Retinal pigment epithelial cell (primary cell): ENCODE measurements at regions not wholly inside any gene's neighbourhood (a gene's known extent, or its start where the extent isn't known, plus 50 kb on each side); places are given as distances from the start of the nearest gene placed in this dataset.
"Not testable (repeated sequence)": the region's sequence is repeated elsewhere in the genome, so short reads cannot be mapped to it uniquely, and the experiment has no call there.

Experiments
- DNase-seq: peaks from one replicate; pipeline ENCODE4 v3.0.0-alpha.2; 2010; ENCODE audit warnings: low read depth
- H3K4me3 ChIP-seq: 2 replicates; pipeline ENCODE4 v1.5.1; 2011; ENCODE audit warnings: mild to moderate bottlenecking, low read length, control low read depth, moderate library complexity
- CTCF ChIP-seq: conservative IDR thresholded peaks from 2 replicates; pipeline ENCODE4 v1.5.1; 2011; ENCODE audit warnings: low read depth, low read length, control low read depth, inconsistent platforms

DNA sequence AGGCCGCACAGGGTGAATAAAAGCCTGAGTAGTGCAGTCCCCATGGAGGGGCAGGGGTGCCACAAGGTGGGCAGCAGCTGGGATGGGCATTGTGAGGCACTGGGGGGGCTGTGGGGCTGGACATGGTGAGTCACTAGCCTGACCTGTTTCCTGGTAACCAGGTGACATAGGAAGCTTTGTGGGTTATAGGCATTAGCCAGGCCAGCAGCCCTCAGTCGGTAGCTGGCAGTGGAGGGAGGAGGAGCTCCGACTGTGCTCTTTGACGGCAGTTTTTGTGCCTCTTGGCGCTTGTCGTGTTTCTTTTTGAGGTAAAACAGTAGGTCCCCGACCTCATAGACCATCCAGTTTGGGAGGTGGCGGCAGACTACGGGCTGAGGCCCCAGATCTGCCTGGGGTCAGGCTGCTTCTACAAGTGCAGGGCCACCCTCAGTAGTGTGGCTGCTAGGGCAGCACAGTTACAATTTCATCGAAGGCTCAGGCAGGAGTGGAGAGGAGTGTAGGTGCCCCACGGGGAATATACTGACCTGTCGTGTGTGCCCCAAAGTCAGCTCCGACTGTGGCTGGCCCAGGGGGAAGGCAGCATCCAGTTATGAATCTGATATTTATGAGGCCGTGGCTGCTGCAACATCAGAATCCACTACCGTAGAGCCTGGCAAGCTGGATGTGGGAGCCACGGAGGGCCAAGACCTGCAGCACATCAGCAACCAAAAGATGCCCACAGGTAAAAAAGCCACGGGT, 107.7 kb downstream of the CRYBB2 start:
- no peak overlapping the region for H3K4me3 ChIP-seq
- no peak for DNase-seq
- TF ChIP-seq CTCF = no peak

DNA sequence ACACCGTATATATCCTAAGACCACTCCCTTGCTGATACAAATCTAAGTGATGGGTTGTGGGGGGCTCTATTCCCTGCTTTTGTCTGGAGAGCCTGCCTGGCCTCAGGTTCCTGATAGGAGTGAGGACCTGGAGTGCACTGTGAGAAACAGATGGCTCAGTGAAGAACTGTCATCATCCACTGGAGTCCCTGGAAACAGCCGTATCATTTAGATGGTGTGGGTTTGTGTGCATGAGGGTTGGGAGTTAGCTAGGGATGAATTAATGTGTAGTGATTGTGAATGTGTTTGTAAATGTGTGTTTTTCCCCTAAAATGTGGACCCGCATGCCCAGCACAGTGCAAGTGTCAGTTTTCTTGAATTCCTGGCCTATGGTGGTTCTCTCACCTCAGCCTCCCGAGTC, 111.6 kb downstream of the CRYBB2 start:
- no peak for TF ChIP-seq CTCF
- no peak for DNase-seq
- no peak overlapping the region for H3K4me3 ChIP-seq

DNA sequence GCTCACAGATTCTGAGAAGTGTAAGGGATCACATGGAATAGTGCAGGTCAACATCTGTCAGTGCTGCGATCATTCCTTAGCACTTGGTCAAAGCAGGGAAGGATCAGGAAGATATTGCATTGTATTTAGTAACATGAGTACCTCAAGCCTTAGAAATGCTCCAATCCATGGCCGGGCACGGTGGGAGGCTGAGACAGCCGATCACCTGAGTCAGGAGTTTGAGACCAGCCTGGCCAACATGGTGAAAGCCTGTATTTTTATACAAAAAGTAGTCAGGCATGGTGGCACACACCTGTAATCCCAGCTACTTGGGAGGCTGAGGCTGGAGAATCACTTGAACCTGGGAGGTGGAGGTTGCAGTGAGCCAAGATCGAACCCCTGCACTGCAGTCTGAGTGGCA, 112.5 kb downstream of the CRYBB2 start:
- DNase-seq, H3K4me3 ChIP-seq: not testable (repeated sequence)

DNA sequence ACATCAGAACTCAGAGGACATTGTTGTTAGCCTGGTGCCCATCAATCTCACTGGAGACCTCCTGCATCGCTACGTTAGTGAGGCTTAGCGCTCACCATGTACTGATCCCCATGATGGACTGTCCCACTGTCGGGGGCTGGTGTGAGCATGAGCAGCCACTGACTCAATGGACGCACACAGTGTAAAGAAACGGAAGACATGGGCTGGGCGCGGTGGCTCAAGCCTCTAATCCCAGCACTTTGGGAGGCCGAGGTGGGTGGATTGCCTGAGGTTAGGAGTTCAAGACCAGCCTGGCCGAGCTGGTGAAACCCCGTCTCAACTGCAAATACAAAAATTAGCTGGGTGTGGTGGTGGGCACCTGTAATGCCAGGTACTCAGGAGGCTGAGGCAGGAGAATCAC, 112.9 kb downstream of the CRYBB2 start:
- DNase-seq = no peak
- TF ChIP-seq CTCF = no peak
- no peak overlapping the region for H3K4me3 ChIP-seq

- DNase-seq = no peak
- TF ChIP-seq CTCF = peak; percentile 44
- H3K4me3 ChIP-seq = no peak overlapping the region
These were observed 114.7 kb downstream of the CRYBB2 start for GRCh38 chr22:25334162-25334490.

DNA sequence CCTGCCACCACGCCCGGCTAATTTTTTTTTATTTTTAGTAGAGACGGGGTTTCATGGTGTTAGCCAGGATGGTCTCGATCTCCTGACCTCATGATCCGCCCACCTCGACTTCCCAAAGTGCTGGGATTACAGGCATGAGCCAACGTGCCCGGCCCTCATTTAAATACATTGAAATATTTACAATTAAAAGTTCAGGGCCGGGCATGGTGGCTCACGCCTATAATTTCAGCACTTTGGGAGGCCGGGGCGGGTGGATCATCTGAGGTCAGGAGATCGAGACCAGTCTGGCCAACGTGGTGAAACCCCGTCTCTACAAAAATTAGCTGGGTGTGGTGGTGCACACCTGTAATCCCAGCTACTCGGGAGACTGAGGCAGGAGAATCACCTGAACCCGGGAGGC, 115.2 kb downstream of the CRYBB2 start:
- not testable (repeated sequence) for H3K4me3 ChIP-seq, DNase-seq

DNA sequence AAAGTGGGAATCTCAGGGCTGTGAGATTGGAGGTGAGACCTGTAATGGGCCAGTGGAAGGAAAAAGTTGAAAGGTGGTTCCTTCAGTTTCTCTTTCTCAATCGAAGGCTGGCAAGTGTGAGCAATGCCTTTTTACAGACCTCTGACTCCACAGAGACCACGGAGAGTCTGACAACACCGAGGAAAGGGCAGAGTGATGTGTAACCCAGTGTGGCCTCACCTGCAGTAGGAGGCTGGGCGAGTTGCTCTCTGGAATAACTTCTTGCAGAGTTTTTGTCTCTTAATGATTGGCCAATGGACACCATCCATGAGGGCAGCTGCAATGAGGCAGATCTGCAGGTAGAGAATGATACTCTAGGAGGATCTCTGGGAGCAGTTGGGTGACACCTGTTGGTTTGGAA, 115.8 kb downstream of the CRYBB2 start:
- not testable (repeated sequence) for H3K4me3 ChIP-seq, DNase-seq

DNA sequence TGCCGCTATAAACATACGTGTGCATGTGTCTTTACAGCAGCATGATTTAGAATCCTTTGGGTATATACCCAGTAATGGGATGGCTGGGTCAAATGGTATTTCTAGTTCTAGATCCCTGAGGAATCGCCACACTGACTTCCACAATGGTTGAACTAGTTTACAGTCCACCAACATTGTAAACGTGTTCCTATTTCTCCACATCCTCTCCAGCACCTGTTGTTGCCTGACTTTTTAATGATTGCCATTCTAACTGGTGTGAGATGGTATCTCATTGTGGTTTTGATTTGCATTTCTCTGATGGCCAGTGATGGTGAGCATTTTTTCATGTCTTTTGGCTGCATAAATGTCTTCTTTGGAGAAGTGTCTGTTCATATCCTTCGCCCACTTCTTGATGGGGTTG, 121.1 kb downstream of the CRYBB2 start:
- not testable (repeated sequence) for DNase-seq, H3K4me3 ChIP-seq

DNA sequence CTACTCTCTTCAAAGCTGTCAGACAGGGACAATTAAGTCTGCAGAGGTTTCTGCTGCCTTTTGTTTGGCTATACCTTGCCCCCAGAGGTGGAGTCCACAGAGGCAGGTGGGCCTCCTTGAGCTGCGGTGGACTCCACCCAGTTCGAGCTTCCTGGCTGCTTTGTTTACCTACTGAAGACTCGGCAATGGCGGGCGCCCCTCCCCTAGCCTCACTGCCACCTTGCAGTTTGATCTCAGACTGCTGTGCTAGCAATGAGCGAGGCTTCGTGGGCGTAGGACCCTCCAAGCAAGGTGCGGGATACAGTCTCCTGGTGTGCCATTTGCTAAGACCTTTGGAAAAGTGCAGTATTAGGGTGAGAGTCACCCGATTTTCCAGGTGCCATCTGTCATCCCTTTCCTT, 124.9 kb downstream of the CRYBB2 start:
- DNase-seq = not testable (repeated sequence)

More for the DNA sequence above, 124.9 kb downstream of the CRYBB2 start:
- not testable (repeated sequence) for H3K4me3 ChIP-seq
